GM19372 (cell line): ENCODE measurements at regions not wholly inside any gene's neighbourhood (a gene's known extent, or its start where the extent isn't known, plus 50 kb on each side); places are given as distances from the start of the nearest gene placed in this dataset.
"Not testable (repeated sequence)": the region's sequence is repeated elsewhere in the genome, so short reads cannot be mapped to it uniquely, and the experiment has no call there.

Source experiments
- ATAC-seq: cut with Tn5 transposase; IDR thresholded peaks from one replicate; pipeline ENCODE4 v1.9.1; 2021; ENCODE audit warnings: mild to moderate bottlenecking, low read depth, moderate library complexity; ENCODE audit not compliant: unreplicated experiment

DNA sequence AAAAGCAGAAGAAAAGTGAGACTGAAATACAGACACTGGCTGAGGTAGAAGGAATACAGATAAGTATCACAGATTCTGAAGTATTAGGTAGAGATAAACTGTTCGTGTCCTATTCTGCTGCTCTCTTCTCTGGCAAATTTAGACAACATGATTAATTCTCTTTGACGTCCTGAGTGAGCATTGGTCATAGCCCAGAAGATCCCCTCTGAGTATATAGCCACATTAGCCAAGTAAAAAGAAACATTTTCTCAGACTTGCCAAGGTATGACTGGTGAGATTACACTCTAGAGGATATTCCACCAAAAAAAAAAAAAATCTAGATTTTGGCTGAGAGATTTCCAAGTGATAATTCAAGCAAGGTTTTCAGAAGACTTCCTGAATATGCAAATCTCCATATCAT is 111.4 kb upstream of the ALCAM start:
- ATAC-seq: no peak

DNA sequence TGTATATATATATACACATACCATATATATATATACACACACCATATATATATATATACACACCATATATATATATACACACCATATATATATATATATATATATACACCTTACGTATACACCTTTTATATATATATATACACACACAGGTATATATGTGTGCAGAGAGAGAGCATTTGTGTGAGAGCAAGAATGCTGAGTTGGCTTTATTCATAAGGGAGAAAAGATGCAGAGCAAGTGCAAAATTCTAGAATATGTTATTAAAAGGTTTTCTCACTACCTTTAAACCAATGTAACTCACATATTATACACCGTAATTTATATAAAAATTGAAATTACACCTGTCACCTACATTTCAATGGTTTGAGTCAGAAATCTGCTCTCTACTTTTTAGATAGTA is 107.2 kb upstream of the ALCAM start:
- no peak for ATAC-seq

DNA sequence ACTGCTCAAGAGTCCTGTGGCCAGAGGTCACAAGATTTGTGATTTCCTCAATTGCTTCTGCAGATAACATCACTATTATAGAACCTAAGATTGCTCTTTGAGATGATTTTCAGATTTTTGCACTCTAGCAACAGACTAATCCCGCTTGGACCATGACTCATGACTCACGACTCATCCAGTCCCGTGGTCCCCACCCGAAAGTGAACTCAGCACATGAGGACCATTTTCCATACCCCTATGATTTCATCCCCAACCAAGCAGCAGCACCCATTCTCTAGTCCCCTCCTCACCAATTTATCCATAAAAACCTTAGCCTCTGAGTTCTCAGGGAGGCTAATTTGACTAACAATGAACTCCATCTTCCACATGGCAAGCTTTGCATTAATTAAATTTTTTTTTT is 106.3 kb upstream of the ALCAM start:
- ATAC-seq: no peak

- ATAC-seq: no peak
Observed at GRCh38 chr3:105274536-105274935, 92.2 kb upstream of the ALCAM start.

- no peak for ATAC-seq
Observed at GRCh38 chr3:105274958-105275357, 91.8 kb upstream of the ALCAM start.

DNA sequence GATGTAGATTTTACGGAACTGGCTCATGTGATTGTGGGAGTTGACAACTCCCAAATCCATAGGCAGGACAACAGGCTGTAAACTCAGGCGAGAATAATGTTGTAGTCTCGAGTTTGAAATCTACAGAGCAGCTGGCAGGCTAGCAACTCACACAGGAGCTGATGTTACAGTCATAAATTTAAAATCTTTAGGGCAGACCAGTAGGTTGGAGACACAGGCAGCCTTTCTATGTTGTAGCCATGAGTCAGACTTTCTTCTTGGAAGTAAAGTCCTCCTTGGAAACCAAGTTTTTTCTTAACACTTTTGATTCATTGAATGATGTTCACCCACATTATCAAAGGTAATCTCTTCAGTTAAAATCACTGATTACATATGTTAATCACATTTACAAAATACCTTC is 89.1 kb upstream of the ALCAM start:
- no peak for ATAC-seq

DNA sequence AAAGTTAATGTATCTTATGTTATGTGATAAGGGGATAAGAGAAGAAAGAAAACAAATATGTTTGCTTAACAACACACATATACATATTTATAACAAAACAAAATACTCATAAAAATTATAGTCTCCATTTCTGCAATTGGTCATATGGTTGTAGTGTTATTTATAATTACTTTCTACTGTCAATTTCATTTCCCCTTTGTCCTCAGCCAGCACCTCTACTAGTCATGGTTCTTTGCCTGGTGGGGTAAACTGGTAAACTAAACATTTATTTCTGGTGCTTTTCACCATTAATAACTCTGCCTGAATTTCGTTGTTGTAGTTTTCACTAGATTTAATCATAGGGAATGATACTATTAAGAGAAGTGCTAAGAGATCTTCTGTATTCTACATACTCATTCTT is 88.0 kb upstream of the ALCAM start:
- no peak for ATAC-seq

DNA sequence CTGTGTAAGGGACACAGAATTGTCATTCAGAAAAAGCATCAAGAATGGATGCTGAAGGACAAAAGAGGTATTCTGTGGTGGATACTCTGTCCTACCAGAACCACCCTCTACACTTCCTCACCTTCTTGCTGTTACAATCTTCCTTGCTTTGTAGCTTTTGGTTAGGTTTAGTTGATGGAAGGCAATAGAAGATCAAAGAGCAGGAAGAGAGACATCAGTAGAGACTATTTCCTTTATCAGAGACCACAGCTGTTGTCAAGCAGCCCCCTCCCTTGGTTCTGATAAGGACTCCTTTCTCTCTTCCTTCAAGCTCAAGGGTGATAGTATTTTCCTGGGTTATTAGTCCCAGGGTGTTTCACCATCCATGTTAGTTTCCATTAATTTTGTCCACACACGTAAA is 84.7 kb upstream of the ALCAM start:
- ATAC-seq: no peak

GRCh38 chr3:105284876-105285275 is 81.8 kb upstream of the ALCAM start:
- ATAC-seq: no peak

DNA sequence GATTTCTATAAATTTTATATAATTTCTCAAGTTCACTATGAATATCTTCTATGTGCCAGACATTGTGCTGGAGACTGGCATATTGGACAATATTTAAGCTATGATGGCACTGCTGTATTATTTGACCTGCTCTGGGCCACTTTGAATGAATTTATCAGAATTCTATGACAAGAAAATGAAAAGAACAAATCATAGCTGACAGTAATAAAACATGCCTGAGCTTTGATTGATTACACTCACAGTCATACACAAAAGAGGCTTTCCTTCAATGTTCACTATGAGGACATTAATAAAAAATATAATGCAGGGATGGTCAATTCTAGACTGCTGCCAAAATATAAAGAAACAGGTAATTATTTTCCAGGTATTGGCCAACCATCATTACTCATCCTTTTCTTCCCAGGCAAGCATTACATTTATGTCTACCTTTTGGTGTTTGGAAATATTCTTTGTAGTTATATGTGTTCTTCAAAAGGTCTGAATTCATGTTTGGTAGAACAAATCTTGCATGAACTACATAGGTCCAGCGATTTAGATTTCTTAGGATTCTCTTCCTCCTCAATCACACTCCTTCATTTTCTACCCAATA is 81.0 kb upstream of the ALCAM start:
- no peak for ATAC-seq

DNA sequence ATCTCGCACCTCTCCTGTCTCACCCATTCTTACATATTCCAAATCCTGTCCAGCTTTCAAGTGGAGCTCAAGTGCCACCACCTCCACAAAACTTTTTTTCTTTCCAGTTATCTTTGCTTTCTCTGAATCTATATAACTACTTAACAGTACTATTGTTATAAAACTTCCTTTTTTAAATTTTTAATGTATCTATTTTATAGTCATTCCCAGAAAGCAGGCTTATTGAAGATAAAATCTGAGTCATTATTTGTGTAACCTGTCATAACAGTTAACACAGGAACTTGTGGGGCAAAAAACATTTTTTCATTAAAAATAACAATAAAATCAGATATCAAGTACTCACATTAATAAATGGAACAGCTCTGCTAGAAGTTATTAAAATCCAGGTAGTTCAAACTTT is 73.3 kb upstream of the ALCAM start:
- ATAC-seq: no peak

GRCh38 chr3:105296182-105296822 is 70.4 kb upstream of the ALCAM start:
- not testable (repeated sequence) for ATAC-seq

DNA sequence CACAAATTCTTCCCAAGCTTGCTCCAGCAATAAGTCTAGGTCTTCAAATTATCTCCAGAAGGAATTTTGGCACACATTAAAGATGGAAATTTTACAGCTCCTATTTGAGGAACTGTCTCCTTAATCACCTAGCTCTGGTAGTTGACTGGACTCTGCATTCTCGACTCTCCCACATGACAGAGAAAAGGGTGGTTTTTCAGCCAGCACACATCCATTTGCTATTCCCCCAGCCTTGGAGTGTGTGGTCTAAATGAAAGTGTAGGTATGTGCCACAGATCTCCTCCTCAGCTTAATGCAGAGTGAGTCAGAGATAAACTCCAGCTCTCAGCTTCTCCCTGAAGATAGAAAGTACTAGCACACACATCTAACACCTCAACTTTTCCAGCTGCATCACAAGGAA is 62.2 kb upstream of the ALCAM start:
- ATAC-seq: no peak

GRCh38 chr3:105315144-105315543 is 51.6 kb upstream of the ALCAM start:
- no peak for ATAC-seq

- no peak for ATAC-seq
Observed at GRCh38 chr3:105315815-105316214, 50.9 kb upstream of the ALCAM start.

DNA sequence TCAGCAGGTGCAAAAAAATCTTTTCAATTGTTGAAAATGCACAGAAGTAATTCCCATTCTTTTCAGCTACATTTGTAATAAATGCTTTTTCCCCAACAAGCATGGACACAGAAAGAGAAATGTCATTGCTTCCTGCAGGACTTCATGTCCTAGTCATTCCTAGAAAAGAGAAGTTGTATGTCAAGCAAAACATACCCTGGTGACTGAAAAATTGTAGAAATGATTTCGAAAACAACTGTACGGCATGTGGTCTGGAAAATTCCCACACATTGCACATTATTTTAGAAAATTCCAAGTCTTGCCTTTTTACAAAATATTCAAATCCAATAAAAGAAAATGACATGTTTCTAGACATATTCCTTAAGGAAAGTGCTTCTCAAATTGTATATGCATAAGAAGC is 50.4 kb upstream of the ALCAM start:
- ATAC-seq: no peak
